ENCODE measurements at regions not wholly inside any gene's neighbourhood (a gene's known extent, or its start where the extent isn't known, plus 50 kb on each side); places are given as distances from the start of the nearest gene placed in this dataset.

- DNase-seq: no peak
These were observed 106.5 kb downstream of the TPRA1 start for GRCh38 chr3:127483902-127484591.

- DNase-seq: no peak
These were observed 107.4 kb downstream of the TPRA1 start for GRCh38 chr3:127483005-127483641.

- DNase-seq: no peak
These were observed 108.1 kb downstream of the TPRA1 start for GRCh38 chr3:127482216-127483004.

- DNase-seq: no peak
These were observed 110.2 kb downstream of the TPRA1 start for GRCh38 chr3:127480196-127480954.

- no peak for DNase-seq
These were observed 111.1 kb downstream of the TPRA1 start for GRCh38 chr3:127479449-127479848.

- no peak for DNase-seq
These were observed 111.6 kb downstream of the TPRA1 start for GRCh38 chr3:127478922-127479321.

- DNase-seq: no peak
These were observed 113.1 kb downstream of the TPRA1 start for GRCh38 chr3:127477396-127477795.

- no peak for DNase-seq
These were observed 113.6 kb downstream of the TPRA1 start for GRCh38 chr3:127476936-127477335.

- DNase-seq: no peak
These were observed 114.4 kb downstream of the TPRA1 start for GRCh38 chr3:127475975-127476705.

- no peak for DNase-seq
These were observed 115.1 kb downstream of the TPRA1 start for GRCh38 chr3:127475391-127475790.

- no peak for DNase-seq
These were observed 117.1 kb downstream of the TPRA1 start for GRCh38 chr3:127473244-127474024.

GRCh38 chr3:127472506-127472905 lies 118.0 kb downstream of the TPRA1 start:
- DNase-seq: no peak

GRCh38 chr3:127471142-127471541 lies 119.4 kb downstream of the TPRA1 start:
- DNase-seq: no peak

- no peak for DNase-seq
These were observed 120.8 kb downstream of the TPRA1 start for GRCh38 chr3:127469760-127470159.

- no peak for DNase-seq
These were observed 123.1 kb downstream of the TPRA1 start for GRCh38 chr3:127467391-127467790.

- no peak for DNase-seq
These were observed 125.9 kb downstream of the TPRA1 start for GRCh38 chr3:127464642-127465041.

- no peak for DNase-seq
These were observed 128.3 kb downstream of the TPRA1 start for GRCh38 chr3:127462111-127462655.

- DNase-seq: no peak
These were observed 129.1 kb downstream of the TPRA1 start for GRCh38 chr3:127461286-127461910.

- no peak for DNase-seq
These were observed 130.6 kb downstream of the TPRA1 start for GRCh38 chr3:127459891-127460290.

- no peak for DNase-seq
These were observed 131.6 kb downstream of the TPRA1 start for GRCh38 chr3:127458696-127459604.

Data from NCI-H1048 (cell line).